ENCODE measurements at regions not wholly inside any gene's neighbourhood (a gene's known extent, or its start where the extent isn't known, plus 50 kb on each side); places are given as distances from the start of the nearest gene placed in this dataset.

DNA sequence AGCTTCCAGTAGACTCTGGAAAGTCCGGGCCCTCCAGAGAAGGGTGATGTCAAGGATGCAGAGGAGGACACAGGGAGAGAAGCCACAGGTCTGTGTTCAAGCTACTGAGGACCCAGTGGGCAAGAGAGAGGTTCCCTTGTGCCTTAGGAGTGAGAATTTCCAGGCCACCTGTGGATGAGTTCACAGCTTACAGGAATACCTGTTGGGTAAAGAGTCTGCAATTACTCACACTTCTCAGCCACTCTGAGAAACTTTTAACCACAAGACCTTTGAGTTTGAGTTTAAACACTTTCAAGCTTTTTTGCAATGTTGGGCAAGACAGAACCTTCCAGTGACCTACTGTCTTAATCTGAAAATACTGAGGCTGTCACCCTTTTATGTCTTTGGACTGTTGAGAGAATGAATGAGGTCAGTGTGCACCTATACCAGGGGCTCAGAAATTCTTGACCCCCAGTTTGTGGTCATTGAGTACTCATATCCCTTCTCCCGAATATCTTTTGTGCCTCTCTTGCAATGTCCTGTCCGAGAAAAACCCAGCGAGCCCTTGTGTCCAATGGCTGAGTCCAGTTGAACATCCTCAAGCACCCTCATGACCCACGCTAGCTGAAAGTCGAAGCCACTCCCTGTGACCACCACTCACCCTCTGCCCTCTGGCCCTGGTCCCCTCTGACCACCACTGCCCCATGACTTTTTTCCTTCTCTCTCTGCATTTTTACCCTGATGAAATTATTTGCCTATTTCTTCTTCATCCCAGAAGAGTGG is 368.5 kb upstream of the ZNF507 start:
- no peak for TF ChIP-seq POLR2AphosphoS5 (IDR thresholded peaks at IDR 0.05; ENCODE audit: insufficient read depth in 1 of 2, low read depth in 1 of 2)
- TF ChIP-seq, protein P1, sequence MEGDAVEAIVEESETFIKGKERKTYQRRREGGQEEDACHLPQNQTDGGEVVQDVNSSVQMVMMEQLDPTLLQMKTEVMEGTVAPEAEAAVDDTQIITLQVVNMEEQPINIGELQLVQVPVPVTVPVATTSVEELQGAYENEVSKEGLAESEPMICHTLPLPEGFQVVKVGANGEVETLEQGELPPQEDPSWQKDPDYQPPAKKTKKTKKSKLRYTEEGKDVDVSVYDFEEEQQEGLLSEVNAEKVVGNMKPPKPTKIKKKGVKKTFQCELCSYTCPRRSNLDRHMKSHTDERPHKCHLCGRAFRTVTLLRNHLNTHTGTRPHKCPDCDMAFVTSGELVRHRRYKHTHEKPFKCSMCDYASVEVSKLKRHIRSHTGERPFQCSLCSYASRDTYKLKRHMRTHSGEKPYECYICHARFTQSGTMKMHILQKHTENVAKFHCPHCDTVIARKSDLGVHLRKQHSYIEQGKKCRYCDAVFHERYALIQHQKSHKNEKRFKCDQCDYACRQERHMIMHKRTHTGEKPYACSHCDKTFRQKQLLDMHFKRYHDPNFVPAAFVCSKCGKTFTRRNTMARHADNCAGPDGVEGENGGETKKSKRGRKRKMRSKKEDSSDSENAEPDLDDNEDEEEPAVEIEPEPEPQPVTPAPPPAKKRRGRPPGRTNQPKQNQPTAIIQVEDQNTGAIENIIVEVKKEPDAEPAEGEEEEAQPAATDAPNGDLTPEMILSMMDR (IDR thresholded peaks at IDR 0.05): no peak
- TF ChIP-seq POLR2A (IDR thresholded peaks at IDR 0.05): no peak
